Stomach smooth muscle (tissue), 2 donors: ENCODE measurements at regions not wholly inside any gene's neighbourhood (a gene's known extent, or its start where the extent isn't known, plus 50 kb on each side); places are given as distances from the start of the nearest gene placed in this dataset.
"Not testable (repeated sequence)": the region's sequence is repeated elsewhere in the genome, so short reads cannot be mapped to it uniquely, and the experiment has no call there.

Source experiments
- H3K27ac ChIP-seq: one replicate; pipeline ENCODE4 v1.7.0; 2013; ENCODE audit warnings: mild to moderate bottlenecking, low read length, inconsistent platforms
- H3K27me3 ChIP-seq, 2 donors: one replicate each; pipeline ENCODE4 v1.7.0; 2013; ENCODE audit warnings: low read length in 2 of 2; ENCODE audit not compliant: insufficient read depth in 2 of 2, control insufficient read depth in 1 of 2
- H3K36me3 ChIP-seq, 2 donors: one replicate each; pipeline ENCODE4 v1.7.0; 2013; ENCODE audit warnings: low read length in 2 of 2; ENCODE audit not compliant: control insufficient read depth in 2 of 2, insufficient read depth in 2 of 2
- H3K4me1 ChIP-seq: one replicate; pipeline ENCODE4 v1.7.0; 2013; ENCODE audit warnings: low read length; ENCODE audit not compliant: control insufficient read depth, insufficient read depth
- H3K4me3 ChIP-seq, 2 donors: one replicate each; pipeline ENCODE4 v1.7.0; 2013; ENCODE audit warnings: low read length in 2 of 2
- H3K9ac ChIP-seq, 2 donors: one replicate each; pipeline ENCODE4 v1.7.0; 2013; ENCODE audit warnings: low read length in 2 of 2, mild to moderate bottlenecking in 1 of 2
- H3K9me3 ChIP-seq, 2 donors: one replicate each; pipeline ENCODE4 v1.7.0; 2013; ENCODE audit warnings: low read length in 2 of 2; ENCODE audit not compliant: control insufficient read depth in 2 of 2
- donor health status: healthy.
- donor health status: Pancreatic carcinoma.

DNA sequence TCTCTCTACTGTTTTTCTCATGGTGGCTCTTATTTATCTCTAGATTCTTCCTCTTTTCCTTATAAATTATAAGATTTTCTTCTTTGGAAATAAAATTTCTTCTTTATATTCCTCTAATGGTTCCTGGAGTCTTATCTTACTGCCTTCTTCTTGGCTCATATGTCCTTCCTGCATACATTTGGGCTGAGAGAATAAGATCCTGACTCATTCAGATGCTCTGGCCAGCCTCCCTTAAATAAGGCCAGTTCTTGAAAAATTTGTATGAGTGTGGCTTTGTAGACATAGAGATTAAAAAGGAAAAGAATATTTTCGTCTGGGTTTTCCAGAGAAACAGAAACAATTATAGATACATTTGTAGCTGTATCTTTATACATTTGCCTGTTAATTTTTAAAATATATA is 411.3 kb downstream of the KIF20B start:
- Histone ChIP-seq H3K9me3 (no peaks in the 10 kb centered on the region), H3K4me1 (no peaks in the 10 kb centered on the region), H3K4me3 (no peak overlapping the region), H3K27ac (no peak overlapping the region), H3K9ac (no peak overlapping the region), H3K36me3 (no peaks in the 10 kb centered on the region), H3K27me3 (no peaks in the 10 kb centered on the region)

DNA sequence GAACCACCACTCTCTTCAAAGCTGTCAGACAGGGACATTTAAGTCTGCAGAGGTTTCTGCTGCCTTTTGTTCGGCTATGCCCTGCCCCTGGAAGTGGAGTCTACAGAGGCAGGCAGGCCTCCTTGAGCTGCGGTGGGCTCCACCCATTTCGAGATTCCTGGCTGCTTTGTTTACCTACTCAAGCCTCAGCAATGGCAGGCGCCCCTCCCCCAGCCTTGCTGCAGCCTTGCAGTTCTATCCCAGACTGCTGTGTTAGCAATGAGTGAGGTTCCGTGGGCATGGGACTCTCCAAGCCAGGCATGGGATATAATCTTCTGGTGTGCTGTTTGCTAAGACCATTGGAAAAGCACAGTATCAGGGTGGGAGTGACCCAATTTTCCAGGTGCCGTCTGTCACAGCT is 417.2 kb downstream of the KIF20B start:
- H3K36me3 ChIP-seq, H3K27me3 ChIP-seq, H3K9ac ChIP-seq, H3K4me1 ChIP-seq, H3K9me3 ChIP-seq, H3K27ac ChIP-seq, H3K4me3 ChIP-seq: not testable (repeated sequence)

DNA sequence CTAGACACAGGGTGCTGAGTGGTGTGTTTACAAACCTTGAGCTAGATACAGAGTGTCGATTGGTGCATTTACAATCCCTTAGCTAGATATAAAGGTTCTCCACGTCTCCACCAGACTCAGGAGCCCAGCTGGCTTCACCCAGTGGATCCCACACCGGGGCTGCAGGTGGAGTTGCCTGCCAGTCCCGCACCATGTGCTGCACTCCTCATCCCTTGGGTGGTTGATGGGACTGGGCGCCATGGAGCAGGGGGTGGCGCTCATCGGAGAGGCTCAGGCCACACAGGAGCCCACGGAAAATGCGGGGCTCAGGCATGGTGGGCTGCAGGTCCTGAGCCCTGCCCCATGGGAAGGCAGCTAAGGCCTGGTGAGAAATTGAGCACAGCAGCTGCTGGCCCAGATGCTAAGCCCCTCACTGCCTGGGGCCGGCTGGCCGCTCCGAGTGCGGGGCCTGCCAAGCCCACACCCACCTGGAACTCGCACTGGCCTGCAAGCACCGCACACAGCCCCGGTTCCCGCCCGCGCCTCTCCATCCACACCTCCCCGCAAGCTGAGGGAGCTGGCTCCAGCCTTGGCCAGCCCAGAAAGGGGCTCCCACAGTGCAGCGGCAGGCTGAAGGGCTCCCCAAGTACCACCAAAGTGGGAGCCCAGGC is 418.4 kb downstream of the KIF20B start:
- H3K4me3 ChIP-seq, H3K36me3 ChIP-seq, H3K9me3 ChIP-seq, H3K27me3 ChIP-seq, H3K9ac ChIP-seq, H3K27ac ChIP-seq, H3K4me1 ChIP-seq: not testable (repeated sequence)

DNA sequence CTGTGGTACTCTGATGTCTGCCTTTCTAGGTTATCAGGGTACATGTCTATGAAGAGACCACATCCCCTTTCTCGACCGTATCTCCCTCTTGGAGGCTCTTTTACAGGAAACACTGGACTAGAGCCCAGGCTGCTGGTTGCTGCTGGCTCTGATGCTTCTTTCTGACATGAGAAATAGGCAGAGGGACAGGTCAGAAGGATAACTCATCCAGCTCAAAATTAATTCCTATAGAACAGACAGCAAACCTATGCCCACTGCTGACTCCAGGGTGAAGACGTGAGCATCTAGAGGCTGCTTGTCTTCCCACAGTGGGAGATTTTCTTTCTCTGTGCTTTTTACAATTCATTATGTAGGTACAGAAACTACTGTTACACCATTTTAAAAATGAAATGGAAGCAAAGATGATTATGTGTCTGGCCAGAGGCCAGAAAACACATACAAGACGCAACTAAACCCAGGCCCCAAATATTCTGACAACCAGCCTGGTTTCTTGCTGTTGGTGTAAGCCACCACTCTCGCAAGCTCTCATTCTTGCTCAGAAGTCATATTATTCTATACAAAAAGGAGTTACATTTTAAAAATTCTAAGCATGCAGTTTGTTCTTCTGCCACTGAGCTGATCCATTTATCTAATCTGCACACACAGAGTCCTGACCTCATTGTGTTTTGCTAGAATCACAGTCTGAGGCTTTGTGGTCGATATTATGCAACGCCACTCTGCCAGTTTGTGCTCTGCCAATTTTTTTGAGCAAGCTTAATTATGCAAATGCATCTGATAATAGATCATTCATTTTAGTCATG is 424.3 kb downstream of the KIF20B start:
- H3K4me3 ChIP-seq: no peak overlapping the region
- H3K27ac ChIP-seq: no peak overlapping the region
- H3K4me1 ChIP-seq: peaks cover 7% of the 10 kb centered on the region
- H3K9me3 ChIP-seq: no peaks in the 10 kb centered on the region
- no peaks in the 10 kb centered on the region for H3K36me3 ChIP-seq
- no peaks in the 10 kb centered on the region for H3K27me3 ChIP-seq
- no peak overlapping the region for H3K9ac ChIP-seq

DNA sequence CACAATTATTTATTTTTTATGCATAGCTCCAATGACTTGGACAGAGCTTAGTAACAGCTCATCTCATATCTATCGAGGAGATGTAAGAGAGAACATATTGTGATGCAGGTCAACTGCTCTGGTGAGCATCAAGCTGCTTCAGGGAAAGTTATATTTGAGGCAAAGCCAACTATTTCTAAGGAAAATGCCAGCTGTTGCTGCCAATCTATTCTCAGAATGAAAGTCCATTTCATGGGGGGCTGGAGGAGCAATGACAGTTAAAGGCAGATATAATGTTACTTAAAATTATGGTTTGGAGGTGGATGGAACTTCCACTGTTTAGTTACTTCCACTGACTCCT is 424.8 kb downstream of the KIF20B start:
- Histone ChIP-seq H3K4me1 (peaks cover 7% of the 10 kb centered on the region), H3K9me3 (no peaks in the 10 kb centered on the region), H3K9ac (no peak overlapping the region), H3K27ac (no peak overlapping the region), H3K36me3 (no peaks in the 10 kb centered on the region), H3K4me3 (no peak overlapping the region), H3K27me3 (no peaks in the 10 kb centered on the region)

DNA sequence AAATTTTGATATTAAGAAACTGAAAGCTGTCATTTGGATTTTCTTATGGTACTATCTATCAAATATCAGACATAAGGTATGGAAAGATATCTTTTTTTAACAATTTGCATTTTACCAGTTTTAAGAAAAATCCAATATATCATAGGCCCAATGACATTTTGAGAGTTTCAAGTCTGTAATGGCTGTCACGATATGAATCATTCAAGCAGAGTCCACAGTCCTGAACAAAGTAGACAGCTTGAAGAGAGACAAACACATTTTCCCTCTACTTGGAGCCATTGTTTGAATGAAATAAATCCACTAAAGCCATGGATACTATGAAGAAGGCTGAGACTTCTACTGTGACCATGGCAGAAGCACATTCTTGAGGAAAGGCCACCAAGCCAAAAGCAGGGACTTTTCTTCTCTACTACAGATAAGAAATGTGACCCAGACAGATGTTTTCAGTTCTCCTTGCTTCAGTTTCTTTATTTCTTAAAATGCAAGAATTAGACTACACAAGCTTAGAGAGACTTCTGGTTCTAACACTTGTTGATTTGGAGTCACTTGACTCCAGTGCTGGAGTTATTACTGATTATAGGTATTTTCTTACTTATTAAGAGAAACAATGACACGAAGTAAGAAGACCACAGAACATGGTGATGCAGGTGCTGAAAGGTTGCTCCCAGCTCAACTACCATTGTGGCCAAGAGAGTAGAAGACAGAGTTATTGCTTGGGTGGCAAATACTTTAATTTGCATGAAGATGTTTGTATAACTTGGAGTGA is 429.1 kb downstream of the KIF20B start:
- Histone ChIP-seq H3K9ac (no peak overlapping the region), H3K27me3 (no peaks in the 10 kb centered on the region), H3K4me1 (peaks cover under 1% of the 10 kb centered on the region), H3K36me3 (no peaks in the 10 kb centered on the region), H3K27ac (no peak overlapping the region), H3K9me3 (peaks cover 0 to 7% of the 10 kb centered on the region in 2 donors), H3K4me3 (no peak overlapping the region)

DNA sequence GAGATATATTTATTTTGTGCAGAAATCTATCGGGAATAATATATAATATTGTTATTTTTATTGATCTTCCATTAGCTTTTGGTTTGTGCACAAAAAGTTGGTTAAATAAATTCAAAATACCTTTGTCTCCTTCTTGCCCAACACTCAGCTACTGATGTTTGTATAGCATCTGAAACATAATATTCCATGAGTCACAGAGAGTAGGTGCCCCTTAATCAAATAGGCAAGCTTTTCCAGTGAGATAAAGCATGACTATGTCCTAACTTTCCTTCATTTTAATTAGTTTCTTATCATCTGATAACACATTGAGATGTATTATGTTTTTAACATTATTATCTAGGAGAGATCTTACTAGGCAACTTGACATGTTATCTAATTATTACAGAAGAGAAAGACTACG is 432.2 kb downstream of the KIF20B start:
- H3K27me3 ChIP-seq: no peaks in the 10 kb centered on the region
- H3K27ac ChIP-seq: no peak overlapping the region
- no peaks in the 10 kb centered on the region for H3K36me3 ChIP-seq
- no peak overlapping the region for H3K4me3 ChIP-seq
- H3K4me1 ChIP-seq: no peaks in the 10 kb centered on the region
- peaks cover 25% of the 10 kb centered on the region in 2 donors for H3K9me3 ChIP-seq
- no peak overlapping the region for H3K9ac ChIP-seq

DNA sequence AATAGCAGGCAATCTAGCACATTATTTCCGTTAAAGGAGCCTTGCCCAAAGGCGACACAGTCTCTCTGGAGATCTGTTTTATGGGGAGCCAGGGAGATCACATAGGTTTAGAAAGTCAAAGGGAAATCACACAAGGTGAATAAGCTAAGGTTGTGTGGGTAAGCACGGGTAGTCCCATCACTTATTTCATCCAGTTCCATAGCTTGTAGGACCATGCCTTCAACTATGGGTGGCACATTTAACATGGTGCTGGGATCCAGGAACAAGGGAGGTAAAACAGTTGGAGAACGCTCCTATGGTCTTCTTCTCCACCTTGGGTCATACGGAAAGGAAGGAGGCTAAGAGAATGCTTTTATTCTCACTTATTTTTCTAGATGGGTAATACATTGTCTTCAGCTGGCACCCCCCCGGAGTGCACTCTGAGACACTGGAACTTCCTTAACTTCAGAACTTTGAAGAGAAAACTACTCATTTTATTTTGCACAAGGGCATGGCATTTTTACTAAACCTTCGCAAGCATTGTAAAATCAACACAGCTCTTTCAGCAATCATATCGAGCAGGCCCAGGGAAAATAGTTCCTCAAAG is 435.4 kb downstream of the KIF20B start:
- no peak overlapping the region for H3K27ac ChIP-seq
- no peaks in the 10 kb centered on the region for H3K4me1 ChIP-seq
- H3K9ac ChIP-seq: no peak overlapping the region
- no peak overlapping the region for H3K4me3 ChIP-seq
- H3K9me3 ChIP-seq: peaks cover 25 to 30% of the 10 kb centered on the region in 2 donors
- H3K36me3 ChIP-seq: no peaks in the 10 kb centered on the region
- H3K27me3 ChIP-seq: no peaks in the 10 kb centered on the region

DNA sequence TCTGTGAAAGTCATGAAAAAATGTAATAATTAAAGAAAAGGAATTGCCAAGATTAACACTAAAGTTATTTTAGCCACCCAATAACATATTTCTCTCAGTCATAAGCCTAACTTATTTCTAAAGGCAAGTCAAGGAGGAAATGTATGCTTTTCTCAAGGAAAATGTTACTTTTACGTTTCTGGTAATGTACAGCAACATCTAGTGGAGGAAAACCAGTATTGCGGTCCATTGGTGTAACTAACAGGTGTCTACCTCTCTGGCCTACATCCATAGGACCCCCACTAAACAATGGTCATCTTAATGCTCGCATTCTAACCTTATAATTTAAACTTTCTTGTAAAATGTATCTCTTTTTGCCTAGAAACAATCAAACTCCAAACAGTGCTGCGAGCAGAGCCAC is 437.5 kb downstream of the KIF20B start:
- H3K36me3 ChIP-seq: no peaks in the 10 kb centered on the region
- no peaks in the 10 kb centered on the region for H3K27me3 ChIP-seq
- no peak overlapping the region for H3K4me3 ChIP-seq
- H3K27ac ChIP-seq: no peak overlapping the region
- peaks cover 25 to 32% of the 10 kb centered on the region in 2 donors for H3K9me3 ChIP-seq
- no peak overlapping the region for H3K9ac ChIP-seq
- H3K4me1 ChIP-seq: no peaks in the 10 kb centered on the region

DNA sequence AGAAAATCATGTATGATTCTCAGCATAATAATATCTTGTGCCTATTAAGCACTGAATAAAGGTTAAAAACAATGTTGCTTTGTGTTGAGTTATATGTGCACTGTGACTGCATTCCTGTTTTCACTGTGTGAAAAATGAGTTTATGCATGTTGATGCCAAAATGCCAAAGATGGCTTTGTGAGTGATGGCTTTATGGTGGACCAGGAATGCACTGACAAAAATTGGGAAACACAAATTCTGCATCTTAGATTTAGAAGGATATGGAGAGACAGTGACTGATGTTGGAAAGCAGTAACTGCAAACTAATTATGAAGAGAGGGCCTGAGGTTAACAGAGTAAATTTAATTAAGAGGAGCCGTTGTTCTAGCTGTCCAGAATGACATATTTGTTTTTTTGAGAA is 440.4 kb downstream of the KIF20B start:
- Histone ChIP-seq H3K4me3 (no peak overlapping the region), H3K9ac (no peak overlapping the region)

More for the DNA sequence above, 440.4 kb downstream of the KIF20B start:
- no peaks in the 10 kb centered on the region for H3K27me3 ChIP-seq
- no peaks in the 10 kb centered on the region for H3K4me1 ChIP-seq
- H3K27ac ChIP-seq: no peak overlapping the region
- no peaks in the 10 kb centered on the region for H3K36me3 ChIP-seq
- peaks cover 8 to 19% of the 10 kb centered on the region in 2 donors for H3K9me3 ChIP-seq
